HAP-1 (cell line): ENCODE measurements at regions not wholly inside any gene's neighbourhood (a gene's known extent, or its start where the extent isn't known, plus 50 kb on each side); places are given as distances from the start of the nearest gene placed in this dataset.

ENCODE experiments used
- DNase-seq, 2 experiments: peaks; one replicate each; pipeline ENCODE4 v3.0.0-alpha.2; 2016 to 2020; ENCODE audit warnings: low spot score in 2 of 2
- H3K27me3 ChIP-seq: fragments of 250-450 bp; sonication (Bioruptor Pico); 2 replicates; pipeline ENCODE4 v1.5.1; 2020; ENCODE audit warnings: low read depth, mild to moderate bottlenecking, moderate library complexity
- H3K36me3 ChIP-seq: fragments of 250-450 bp; sonication (Bioruptor Pico); replicated peaks from 2 replicates; pipeline ENCODE4 v1.5.1; 2020; ENCODE audit warnings: mild to moderate bottlenecking
- H3K4me1 ChIP-seq: fragments of 250-450 bp; sonication (Bioruptor Pico); 2 replicates; pipeline ENCODE4 v1.5.1; 2020; ENCODE audit warnings: mild to moderate bottlenecking
- H3K4me3 ChIP-seq: fragments of 250-450 bp; sonication (Bioruptor Pico); 2 replicates; pipeline ENCODE4 v1.5.1; 2020; ENCODE audit warnings: mild to moderate bottlenecking, moderate library complexity
- H3K9me3 ChIP-seq: fragments of 250-450 bp; sonication (Bioruptor Pico); 2 replicates; pipeline ENCODE4 v1.5.1; 2020; ENCODE audit warnings: mild to moderate bottlenecking, moderate library complexity
- in situ Hi-C: fragments of 300-500 bp; cut with MboI; formaldehyde crosslinking; loops from 3 replicates; pipeline ENCODE4 v1.14.3; 2020; ENCODE audit warnings: low sequenced_read_pairs, inconsistent platforms, mixed read lengths

DNA sequence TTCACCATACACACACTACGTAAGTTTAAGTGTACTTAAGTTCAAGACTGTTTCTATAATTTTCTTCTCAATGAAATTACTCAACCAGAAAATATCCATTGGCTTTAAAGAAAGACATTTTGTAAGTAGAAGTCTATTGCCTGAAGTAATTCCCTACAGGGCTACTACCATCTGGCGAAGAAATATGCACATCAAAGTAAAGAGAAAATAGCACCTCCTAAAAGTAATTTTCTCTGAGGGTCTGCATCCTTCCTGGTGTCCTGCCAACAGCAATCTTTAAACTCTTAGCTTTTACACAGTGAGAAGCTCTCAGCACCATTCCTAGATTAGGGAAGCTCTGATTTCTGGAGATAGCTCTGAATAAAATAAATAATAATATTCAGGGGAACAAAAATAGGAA is 498.5 kb upstream of the TYRP1 start:
- in situ Hi-C loops, result no loop called here
- no peak for DNase-seq

DNA sequence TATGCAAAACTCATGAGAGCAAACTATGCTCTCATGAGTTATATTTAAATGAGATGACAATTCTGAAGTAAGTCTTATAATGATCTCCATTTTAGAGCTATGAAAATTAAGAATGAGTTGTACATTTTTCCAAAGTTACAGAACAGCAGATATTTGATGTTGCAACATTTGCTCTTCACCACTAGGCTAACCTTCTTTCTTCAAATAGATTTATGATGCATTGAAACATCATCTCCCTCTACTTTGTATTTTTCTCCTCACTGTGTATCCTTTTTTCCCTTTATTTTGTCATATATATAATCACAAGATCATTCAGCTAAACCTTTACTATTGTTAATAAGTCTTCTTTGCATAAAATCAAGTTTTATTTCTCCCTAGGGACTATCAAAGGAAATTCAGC is 497.7 kb upstream of the TYRP1 start:
- H3K9me3 ChIP-seq, result no peaks in the 10 kb centered on the region
- in situ Hi-C loops, result no loop called here

More for the DNA sequence above, 498.5 kb upstream of the TYRP1 start:
- Histone ChIP-seq H3K27me3 (no peaks in the 10 kb centered on the region), H3K36me3 (no peaks in the 10 kb centered on the region), H3K4me1 (no peaks in the 10 kb centered on the region), H3K9me3 (no peaks in the 10 kb centered on the region), H3K4me3 (no peak overlapping the region)

GRCh38 chr9:12204512-12204911 is 488.7 kb upstream of the TYRP1 start:
- no peaks in the 10 kb centered on the region for H3K9me3 ChIP-seq
- H3K36me3 ChIP-seq, result no peaks in the 10 kb centered on the region
- H3K4me3 ChIP-seq, result no peak overlapping the region
- no peaks in the 10 kb centered on the region for H3K4me1 ChIP-seq
- in situ Hi-C loops, result no loop called here
- no peak for DNase-seq
- no peaks in the 10 kb centered on the region for H3K27me3 ChIP-seq

More for the DNA sequence above, 497.7 kb upstream of the TYRP1 start:
- Histone ChIP-seq H3K4me3 (no peak overlapping the region), H3K4me1 (no peaks in the 10 kb centered on the region), H3K36me3 (no peaks in the 10 kb centered on the region), H3K27me3 (no peaks in the 10 kb centered on the region)
- DNase-seq, result no peak

DNA sequence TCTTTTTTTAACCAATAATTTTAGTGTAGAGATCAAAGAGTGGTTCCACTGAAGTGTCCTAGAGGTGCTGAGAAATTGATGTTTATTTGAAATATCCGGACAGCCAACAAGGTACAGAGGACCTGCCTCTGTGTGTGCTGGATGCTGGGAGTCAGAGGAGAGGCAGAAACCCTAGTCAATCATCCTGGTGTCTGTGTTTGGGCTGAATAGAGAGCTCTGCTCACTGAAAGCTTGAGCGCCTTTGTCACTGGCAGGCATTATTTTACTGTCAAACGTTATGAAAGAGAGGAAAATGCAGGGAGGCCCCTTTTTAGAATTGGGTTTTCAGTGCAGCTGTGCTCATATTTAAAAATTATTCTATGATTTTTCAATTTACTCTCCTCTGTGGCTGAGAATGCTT is 480.3 kb upstream of the TYRP1 start:
- no peaks in the 10 kb centered on the region for H3K36me3 ChIP-seq
- DNase-seq, result no peak

GRCh38 chr9:12221470-12221869 is 471.7 kb upstream of the TYRP1 start:
- no peak for DNase-seq
- no peaks in the 10 kb centered on the region for H3K27me3 ChIP-seq
- no peaks in the 10 kb centered on the region for H3K9me3 ChIP-seq
- H3K4me3 ChIP-seq, result no peak overlapping the region
- in situ Hi-C loops, result no loop called here
- no peaks in the 10 kb centered on the region for H3K36me3 ChIP-seq
- peaks cover 2% of the 10 kb centered on the region; the same call in 1 of the 2 replicates for H3K4me1 ChIP-seq

More for the DNA sequence above, 480.3 kb upstream of the TYRP1 start:
- Histone ChIP-seq H3K4me1 (no peaks in the 10 kb centered on the region), H3K9me3 (no peaks in the 10 kb centered on the region), H3K27me3 (no peaks in the 10 kb centered on the region), H3K4me3 (no peak overlapping the region)
- in situ Hi-C loops, result no loop called here

GRCh38 chr9:12224449-12224848 is 468.7 kb upstream of the TYRP1 start:
- no peak for DNase-seq
- Histone ChIP-seq H3K4me3 (no peak overlapping the region), H3K27me3 (no peaks in the 10 kb centered on the region), H3K9me3 (no peaks in the 10 kb centered on the region), H3K4me1 (peaks cover 2% of the 10 kb centered on the region; the same call in 1 of the 2 replicates), H3K36me3 (no peaks in the 10 kb centered on the region)
- in situ Hi-C loops, result no loop called here

GRCh38 chr9:12230708-12231107 is 462.5 kb upstream of the TYRP1 start:
- no peak for DNase-seq
- Histone ChIP-seq H3K36me3 (no peaks in the 10 kb centered on the region), H3K27me3 (no peaks in the 10 kb centered on the region), H3K4me1 (no peaks in the 10 kb centered on the region), H3K9me3 (peaks cover 3% of the 10 kb centered on the region; the same call in 1 of the 2 replicates), H3K4me3 (no peak overlapping the region)
- in situ Hi-C loops, result no loop called here

GRCh38 chr9:12231832-12232231 is 461.4 kb upstream of the TYRP1 start:
- Histone ChIP-seq H3K4me1 (no peaks in the 10 kb centered on the region), H3K9me3 (peaks cover 3% of the 10 kb centered on the region; the same call in 1 of the 2 replicates), H3K27me3 (no peaks in the 10 kb centered on the region), H3K36me3 (no peaks in the 10 kb centered on the region), H3K4me3 (no peak overlapping the region)
- no peak for DNase-seq
- in situ Hi-C loops, result no loop called here

- in situ Hi-C loops, result no loop called here
- Histone ChIP-seq H3K4me1 (no peaks in the 10 kb centered on the region), H3K36me3 (no peaks in the 10 kb centered on the region), H3K9me3 (peaks cover 3% of the 10 kb centered on the region; the same call in 1 of the 2 replicates), H3K27me3 (no peaks in the 10 kb centered on the region), H3K4me3 (no peak overlapping the region)
- no peak for DNase-seq
Measured at GRCh38 chr9:12232836-12233235, 460.3 kb upstream of the TYRP1 start.

DNA sequence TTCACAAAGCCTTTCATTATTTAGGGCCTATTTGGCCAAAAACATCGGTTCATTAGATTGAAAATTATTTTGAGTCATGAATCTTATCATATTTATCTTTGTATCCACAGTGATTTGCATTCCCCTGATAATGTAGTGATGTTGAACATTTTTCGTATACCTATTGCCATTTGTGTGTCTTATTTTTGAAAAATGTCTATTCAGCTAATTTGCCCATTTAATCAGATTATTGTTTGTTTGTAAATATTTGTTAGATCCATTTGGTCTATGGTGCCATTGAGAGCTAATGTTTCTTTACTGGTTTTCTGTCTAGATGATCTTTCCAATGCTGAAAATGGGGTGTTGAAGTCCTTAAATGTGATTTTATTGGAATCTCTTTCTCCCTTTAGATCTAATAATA is 439.2 kb upstream of the TYRP1 start:
- in situ Hi-C loops, result no loop called here
- H3K36me3 ChIP-seq, result no peaks in the 10 kb centered on the region
- peaks cover 5% of the 10 kb centered on the region; the same call in 1 of the 2 replicates for H3K9me3 ChIP-seq
- no peaks in the 10 kb centered on the region for H3K4me1 ChIP-seq
- no peak overlapping the region for H3K4me3 ChIP-seq
- DNase-seq, result no peak
- no peaks in the 10 kb centered on the region for H3K27me3 ChIP-seq

- in situ Hi-C loops, result no loop called here
Measured at GRCh38 chr9:12266758-12267157, 426.4 kb upstream of the TYRP1 start.

DNA sequence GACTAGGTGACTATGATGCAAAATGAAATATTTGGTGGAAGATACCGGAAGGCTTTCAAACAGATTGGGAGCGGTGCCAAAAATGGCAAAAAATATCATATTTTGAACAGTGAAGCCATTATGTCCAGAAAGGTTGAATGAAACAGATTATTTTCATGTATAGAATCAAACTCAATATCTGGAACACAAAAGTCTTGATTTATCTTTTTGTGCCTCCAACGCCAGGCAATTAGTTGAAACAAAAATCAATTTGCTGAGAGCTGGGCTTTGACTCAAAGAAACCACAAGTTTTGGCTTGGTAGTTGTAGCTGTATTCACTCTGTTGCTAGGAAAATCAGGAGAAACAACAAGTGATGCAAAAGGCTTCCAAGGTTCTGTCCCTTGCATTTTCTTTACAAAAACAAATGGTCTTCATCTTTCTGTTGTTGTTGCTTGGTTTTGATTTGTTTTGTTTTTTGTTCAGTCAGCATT is 421.7 kb upstream of the TYRP1 start:
- in situ Hi-C loops, result no loop called here
- no peak for DNase-seq
- no peaks in the 10 kb centered on the region for H3K9me3 ChIP-seq

More at GRCh38 chr9:12266758-12267157, 426.4 kb upstream of the TYRP1 start:
- H3K27me3 ChIP-seq, result no peaks in the 10 kb centered on the region
- H3K36me3 ChIP-seq, result no peaks in the 10 kb centered on the region
- H3K4me3 ChIP-seq, result no peak overlapping the region
- DNase-seq, result no peak
- no peaks in the 10 kb centered on the region for H3K9me3 ChIP-seq
- peaks cover 6% of the 10 kb centered on the region for H3K4me1 ChIP-seq

DNA sequence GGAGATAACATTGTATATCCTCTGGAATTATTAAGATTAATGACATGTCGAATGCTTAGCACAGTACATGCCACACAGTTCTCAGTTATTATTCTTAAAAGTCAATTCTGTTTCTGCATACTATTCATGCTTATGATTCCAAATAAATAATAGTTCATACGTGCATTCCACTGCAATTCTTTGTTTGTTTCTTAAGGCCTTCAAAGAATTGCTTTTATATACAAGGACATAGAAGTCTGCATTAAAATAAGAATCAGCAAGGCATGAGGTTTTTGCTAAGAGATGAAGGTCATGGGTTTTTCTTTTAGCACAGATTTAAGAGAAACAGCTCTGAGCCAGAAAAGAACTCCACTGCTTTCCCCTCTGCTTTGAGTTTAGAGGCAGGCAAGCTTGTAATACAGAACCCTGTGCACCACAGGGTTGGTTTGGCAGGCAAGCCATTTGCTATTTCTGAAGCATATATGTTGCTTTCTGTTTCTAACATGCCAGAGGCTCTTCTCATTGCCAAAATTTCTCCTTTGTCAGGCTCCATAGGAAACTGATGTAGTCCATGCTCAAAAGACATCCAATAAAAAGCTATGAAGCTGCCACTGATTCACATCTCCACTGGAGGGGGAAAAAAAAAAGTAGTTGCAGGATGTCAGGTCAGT is 420.6 kb upstream of the TYRP1 start:
- peak; percentile 50 to 93 for DNase-seq
- Histone ChIP-seq H3K4me3 (no peak overlapping the region), H3K4me1 (peaks cover 53% of the 10 kb centered on the region), H3K27me3 (no peaks in the 10 kb centered on the region), H3K9me3 (no peaks in the 10 kb centered on the region), H3K36me3 (no peaks in the 10 kb centered on the region)
- in situ Hi-C loops, result no loop called here

More for the DNA sequence above, 421.7 kb upstream of the TYRP1 start:
- no peaks in the 10 kb centered on the region for H3K36me3 ChIP-seq
- no peaks in the 10 kb centered on the region for H3K27me3 ChIP-seq
- H3K4me1 ChIP-seq, result peaks cover 46% of the 10 kb centered on the region
- H3K4me3 ChIP-seq, result no peak overlapping the region

- no peaks in the 10 kb centered on the region for H3K36me3 ChIP-seq
- peak; percentile 52 to 59 for DNase-seq
- H3K9me3 ChIP-seq, result no peaks in the 10 kb centered on the region
- H3K4me3 ChIP-seq, result peak overlapping the region; percentile 5; the same call in 1 of the 2 replicates
- H3K4me1 ChIP-seq, result peaks cover 53% of the 10 kb centered on the region
- H3K27me3 ChIP-seq, result no peaks in the 10 kb centered on the region
- in situ Hi-C loops, result no loop called here
Measured at GRCh38 chr9:12274577-12274976, 418.6 kb upstream of the TYRP1 start.
